HG02798 (cell line): ENCODE measurements at regions not wholly inside any gene's neighbourhood (a gene's known extent, or its start where the extent isn't known, plus 50 kb on each side); places are given as distances from the start of the nearest gene placed in this dataset.

Experiments
- ATAC-seq: cut with Tn5 transposase; IDR thresholded peaks from one replicate; pipeline ENCODE4 v1.9.1; 2021; ENCODE audit warnings: mild to moderate bottlenecking; ENCODE audit not compliant: unreplicated experiment, poor library complexity

- ATAC-seq = no peak
These were observed 311.1 kb downstream of the TXNL1 start for GRCh38 chr18:56327191-56327885.

- ATAC-seq = no peak
These were observed 311.9 kb downstream of the TXNL1 start for GRCh38 chr18:56326336-56327072.

GRCh38 chr18:56323673-56324072 lies 314.7 kb downstream of the TXNL1 start:
- ATAC-seq = no peak

GRCh38 chr18:56322406-56322805 lies 316.0 kb downstream of the TXNL1 start:
- ATAC-seq = no peak

GRCh38 chr18:56321470-56321869 lies 316.9 kb downstream of the TXNL1 start:
- peak; percentile 51 for ATAC-seq

- ATAC-seq = no peak
These were observed 318.4 kb downstream of the TXNL1 start for GRCh38 chr18:56319953-56320352.

GRCh38 chr18:56316727-56317126 lies 321.7 kb downstream of the TXNL1 start:
- no peak for ATAC-seq

- ATAC-seq = no peak
These were observed 323.0 kb downstream of the TXNL1 start for GRCh38 chr18:56315363-56315762.

- no peak for ATAC-seq
These were observed 324.0 kb downstream of the TXNL1 start for GRCh38 chr18:56314396-56314795.

GRCh38 chr18:56312551-56313335 lies 325.6 kb downstream of the TXNL1 start:
- no peak for ATAC-seq

GRCh38 chr18:56309104-56309503 lies 329.3 kb downstream of the TXNL1 start:
- ATAC-seq = no peak

GRCh38 chr18:56307354-56308170 lies 330.8 kb downstream of the TXNL1 start:
- no peak for ATAC-seq

GRCh38 chr18:56306797-56307196 lies 331.6 kb downstream of the TXNL1 start:
- no peak for ATAC-seq

- ATAC-seq = no peak
These were observed 332.8 kb downstream of the TXNL1 start for GRCh38 chr18:56305583-56305982.

GRCh38 chr18:56302156-56302555 lies 336.2 kb downstream of the TXNL1 start:
- no peak for ATAC-seq

- ATAC-seq = no peak
These were observed 338.7 kb downstream of the TXNL1 start for GRCh38 chr18:56299740-56300139.

- ATAC-seq = no peak
These were observed 339.5 kb downstream of the TXNL1 start for GRCh38 chr18:56298935-56299334.

GRCh38 chr18:56296381-56296780 lies 342.0 kb downstream of the TXNL1 start:
- ATAC-seq = no peak

GRCh38 chr18:56294484-56295183 lies 343.8 kb downstream of the TXNL1 start:
- no peak for ATAC-seq

- no peak for ATAC-seq
These were observed 347.1 kb downstream of the TXNL1 start for GRCh38 chr18:56291294-56291693.
